G401 (cell line): ENCODE measurements at regions not wholly inside any gene's neighbourhood (a gene's known extent, or its start where the extent isn't known, plus 50 kb on each side); places are given as distances from the start of the nearest gene placed in this dataset.
"Not testable (repeated sequence)": the region's sequence is repeated elsewhere in the genome, so short reads cannot be mapped to it uniquely, and the experiment has no call there.

ENCODE experiments used
- DNase-seq: peaks from one replicate; pipeline ENCODE4 v3.0.0-alpha.2; 2015; ENCODE audit warnings: low spot score
- in situ Hi-C: cut with HindIII; loops from 2 replicates; pipeline ENCODE4 v1.10.0; 2016; ENCODE audit warnings: low sequenced_read_pairs, mixed read lengths

- no peak for DNase-seq
- in situ Hi-C loops: no loop called here
Observed at GRCh38 chr10:91071786-91072185, 148.7 kb upstream of the PCGF5 start.

- no peak for DNase-seq
- in situ Hi-C loops: no loop called here
Observed at GRCh38 chr10:91073286-91073979, 147.0 kb upstream of the PCGF5 start.

- in situ Hi-C loops: no loop called here
- peak; percentile 4 for DNase-seq
Observed at GRCh38 chr10:91076991-91077548, 143.4 kb upstream of the PCGF5 start.

- DNase-seq: peak; percentile 85
- in situ Hi-C loops: no loop called here
Observed at GRCh38 chr10:91077549-91078071, 142.9 kb upstream of the PCGF5 start.

GRCh38 chr10:91080776-91081175 is 139.7 kb upstream of the PCGF5 start:
- no peak for DNase-seq
- in situ Hi-C loops: no loop called here

GRCh38 chr10:91082447-91082846 is 138.0 kb upstream of the PCGF5 start:
- no peak for DNase-seq
- in situ Hi-C loops: no loop called here

GRCh38 chr10:91088300-91089140 is 131.9 kb upstream of the PCGF5 start:
- in situ Hi-C loops: no loop called here
- peak; percentile 5 for DNase-seq

- in situ Hi-C loops: no loop called here
- DNase-seq: no peak
Observed at GRCh38 chr10:91090761-91091529, 129.5 kb upstream of the PCGF5 start.

GRCh38 chr10:91091780-91092179 is 128.7 kb upstream of the PCGF5 start:
- DNase-seq: no peak
- in situ Hi-C loops: no loop called here

- DNase-seq: no peak
- in situ Hi-C loops: no loop called here
Observed at GRCh38 chr10:91096274-91096673, 124.2 kb upstream of the PCGF5 start.

- in situ Hi-C loops: no loop called here
- DNase-seq: no peak
Observed at GRCh38 chr10:91097313-91097712, 123.2 kb upstream of the PCGF5 start.

GRCh38 chr10:91098021-91098420 is 122.4 kb upstream of the PCGF5 start:
- DNase-seq, in situ Hi-C loops: not testable (repeated sequence)

- in situ Hi-C loops: no loop called here
- no peak for DNase-seq
Observed at GRCh38 chr10:91103384-91104192, 116.9 kb upstream of the PCGF5 start.

GRCh38 chr10:91104193-91105041 is 116.0 kb upstream of the PCGF5 start:
- in situ Hi-C loops: no loop called here
- no peak for DNase-seq

- no peak for DNase-seq
- in situ Hi-C loops: no loop called here
Observed at GRCh38 chr10:91105269-91105668, 115.2 kb upstream of the PCGF5 start.

- DNase-seq: no peak
- in situ Hi-C loops: no loop called here
Observed at GRCh38 chr10:91108820-91109219, 111.6 kb upstream of the PCGF5 start.

GRCh38 chr10:91111060-91111459 is 109.4 kb upstream of the PCGF5 start:
- DNase-seq: no peak
- in situ Hi-C loops: no loop called here
